ENCODE measurements at regions not wholly inside any gene's neighbourhood (a gene's known extent, or its start where the extent isn't known, plus 50 kb on each side); places are given as distances from the start of the nearest gene placed in this dataset.

- no peak overlapping the region for H3K27ac Mint-ChIP-seq
- no peak for TF ChIP-seq CTCF (IDR thresholded peaks at IDR 0.05)
These were observed 791.0 kb downstream of the TMTC2 start for GRCh38 chr12:83477696-83478095.

GRCh38 chr12:83476695-83477690, 790.3 kb downstream of the TMTC2 start:
- Mint-ChIP-seq H3K36me3 (ENCODE audit: low read depth) (no peaks in the 10 kb centered on the region), H3K27me3 (no peaks in the 10 kb centered on the region), H3K4me3 (no peak overlapping the region), H3K4me1 (no peaks in the 10 kb centered on the region), H3K9me3 (peaks cover 4% of the 10 kb centered on the region), H3K27ac (no peak overlapping the region)
- intact Hi-C loops (cut with micrococcal nuclease) = no loop called here
- ChIA-PET POLR2A (no interaction called here), CTCF (no interaction called here)
- DNase-seq = no peak
- ATAC-seq (ENCODE audit: low read depth) = no peak
- no peak for TF ChIP-seq CTCF (IDR thresholded peaks at IDR 0.05)

More at GRCh38 chr12:83477696-83478095, 791.0 kb downstream of the TMTC2 start:
- ATAC-seq (ENCODE audit: low read depth) (no peak), DNase-seq (no peak)
- peaks cover 4% of the 10 kb centered on the region for H3K9me3 Mint-ChIP-seq
- intact Hi-C loops (cut with micrococcal nuclease) = no loop called here
- ChIA-PET CTCF (no interaction called here), POLR2A (no interaction called here)
- H3K4me3 Mint-ChIP-seq = no peak overlapping the region
- H3K4me1 Mint-ChIP-seq = no peaks in the 10 kb centered on the region
- no peaks in the 10 kb centered on the region for H3K36me3 Mint-ChIP-seq (ENCODE audit: low read depth)
- H3K27me3 Mint-ChIP-seq = no peaks in the 10 kb centered on the region

- Mint-ChIP-seq H3K27me3 (no peaks in the 10 kb centered on the region), H3K4me1 (no peaks in the 10 kb centered on the region), H3K27ac (no peak overlapping the region), H3K9me3 (peaks cover 4% of the 10 kb centered on the region), H3K36me3 (ENCODE audit: low read depth) (no peaks in the 10 kb centered on the region), H3K4me3 (no peak overlapping the region)
- DNase-seq (no peak), ATAC-seq (ENCODE audit: low read depth) (no peak)
- CTCF ChIA-PET = no interaction called here
- no peak for TF ChIP-seq CTCF (IDR thresholded peaks at IDR 0.05)
- intact Hi-C loops (cut with micrococcal nuclease) = no loop called here
- POLR2A ChIA-PET = no interaction called here
These were observed 789.3 kb downstream of the TMTC2 start for GRCh38 chr12:83476006-83476405.

- no peaks in the 10 kb centered on the region for H3K36me3 Mint-ChIP-seq (ENCODE audit: low read depth)
- CTCF ChIA-PET = no interaction called here
- TF ChIP-seq CTCF (IDR thresholded peaks at IDR 0.05) = no peak
- DNase-seq (no peak), ATAC-seq (ENCODE audit: low read depth) (no peak)
- H3K4me3 Mint-ChIP-seq = no peak overlapping the region
- no peak overlapping the region for H3K27ac Mint-ChIP-seq
- peaks cover 2% of the 10 kb centered on the region for H3K9me3 Mint-ChIP-seq
- POLR2A ChIA-PET = no interaction called here
- H3K4me1 Mint-ChIP-seq = no peaks in the 10 kb centered on the region
- no peaks in the 10 kb centered on the region for H3K27me3 Mint-ChIP-seq
- intact Hi-C loops (cut with micrococcal nuclease) = no loop called here
These were observed 787.7 kb downstream of the TMTC2 start for GRCh38 chr12:83474369-83474768.

- ATAC-seq (ENCODE audit: low read depth) (no peak), DNase-seq (no peak)
- POLR2A ChIA-PET = no interaction called here
- H3K27ac Mint-ChIP-seq = no peak overlapping the region
- H3K9me3 Mint-ChIP-seq = peaks cover 2% of the 10 kb centered on the region
- no peak overlapping the region for H3K4me3 Mint-ChIP-seq
- CTCF ChIA-PET = no interaction called here
- H3K36me3 Mint-ChIP-seq (ENCODE audit: low read depth) = no peaks in the 10 kb centered on the region
- no peak for TF ChIP-seq CTCF (IDR thresholded peaks at IDR 0.05)
- no peaks in the 10 kb centered on the region for H3K4me1 Mint-ChIP-seq
- H3K27me3 Mint-ChIP-seq = no peaks in the 10 kb centered on the region
- intact Hi-C loops (cut with micrococcal nuclease) = no loop called here
These were observed 786.8 kb downstream of the TMTC2 start for GRCh38 chr12:83473408-83474095.

All from activated B cell treated with CpG ODN at 0.5 μM for 24 hours (primary cell).